MM.1S (cell line): ENCODE measurements at regions not wholly inside any gene's neighbourhood (a gene's known extent, or its start where the extent isn't known, plus 50 kb on each side); places are given as distances from the start of the nearest gene placed in this dataset.

Experiments used
- EZH2 ChIP-seq: fragments of 300-600 bp; sonication (generic); optimal IDR thresholded peaks from 2 replicates; pipeline ENCODE3; 2017; ENCODE audit warnings: low read depth, mild to moderate bottlenecking, antibody characterized with exemption, low read length, mixed read lengths
- TF ChIP-seq, protein P1 (sequence below): fragments of 300-600 bp; sonication (generic); IDR thresholded peaks from 2 replicates; pipeline ENCODE4 v1.5.1; 2016; ENCODE audit warnings: antibody characterized with exemption, low read length, mixed read lengths

DNA sequence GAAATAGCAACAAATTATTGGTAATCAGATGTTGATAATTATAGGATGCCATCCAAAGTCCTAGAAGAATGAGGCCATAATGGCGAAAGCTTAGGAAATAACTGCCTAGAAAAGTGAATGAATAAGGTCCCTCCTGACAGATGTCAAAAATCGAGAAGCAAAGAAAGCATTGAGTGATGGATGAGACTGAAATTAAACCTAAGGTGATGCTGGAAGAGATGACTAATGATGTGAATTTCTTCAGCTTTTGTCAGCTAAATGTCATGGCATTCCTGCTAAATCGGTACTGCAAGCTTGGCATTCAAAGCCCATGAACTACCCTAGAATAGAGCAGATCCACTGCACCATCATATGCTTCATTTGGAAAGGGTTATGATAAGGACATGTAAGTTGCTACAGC, 74.8 kb upstream of the RGPD4 start:
- TF ChIP-seq, protein P1, sequence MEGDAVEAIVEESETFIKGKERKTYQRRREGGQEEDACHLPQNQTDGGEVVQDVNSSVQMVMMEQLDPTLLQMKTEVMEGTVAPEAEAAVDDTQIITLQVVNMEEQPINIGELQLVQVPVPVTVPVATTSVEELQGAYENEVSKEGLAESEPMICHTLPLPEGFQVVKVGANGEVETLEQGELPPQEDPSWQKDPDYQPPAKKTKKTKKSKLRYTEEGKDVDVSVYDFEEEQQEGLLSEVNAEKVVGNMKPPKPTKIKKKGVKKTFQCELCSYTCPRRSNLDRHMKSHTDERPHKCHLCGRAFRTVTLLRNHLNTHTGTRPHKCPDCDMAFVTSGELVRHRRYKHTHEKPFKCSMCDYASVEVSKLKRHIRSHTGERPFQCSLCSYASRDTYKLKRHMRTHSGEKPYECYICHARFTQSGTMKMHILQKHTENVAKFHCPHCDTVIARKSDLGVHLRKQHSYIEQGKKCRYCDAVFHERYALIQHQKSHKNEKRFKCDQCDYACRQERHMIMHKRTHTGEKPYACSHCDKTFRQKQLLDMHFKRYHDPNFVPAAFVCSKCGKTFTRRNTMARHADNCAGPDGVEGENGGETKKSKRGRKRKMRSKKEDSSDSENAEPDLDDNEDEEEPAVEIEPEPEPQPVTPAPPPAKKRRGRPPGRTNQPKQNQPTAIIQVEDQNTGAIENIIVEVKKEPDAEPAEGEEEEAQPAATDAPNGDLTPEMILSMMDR = no peak
- TF ChIP-seq EZH2 = no peak
